ENCODE measurements at regions not wholly inside any gene's neighbourhood (a gene's known extent, or its start where the extent isn't known, plus 50 kb on each side); places are given as distances from the start of the nearest gene placed in this dataset.

DNA sequence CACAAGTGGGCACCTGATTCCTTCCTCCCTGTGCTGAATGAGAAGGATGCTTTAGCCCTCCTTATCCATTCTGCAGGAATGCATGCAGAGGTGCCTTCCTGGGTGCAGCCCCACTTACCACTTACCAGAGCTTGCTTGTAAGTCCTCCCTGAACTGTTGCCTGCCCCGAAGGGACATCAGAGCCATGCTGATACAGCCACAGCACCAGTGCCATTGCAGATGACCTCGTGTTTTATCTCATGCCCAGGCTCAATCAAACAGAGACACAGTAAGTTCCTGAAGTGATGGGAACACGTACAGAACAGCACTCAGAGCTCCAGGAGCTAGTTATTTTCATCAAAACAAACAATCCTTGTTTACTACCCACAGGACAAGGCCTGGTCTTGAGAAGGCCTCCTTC, 81.9 kb downstream of the ATP1A1 start:
- DNase-seq = no peak

DNA sequence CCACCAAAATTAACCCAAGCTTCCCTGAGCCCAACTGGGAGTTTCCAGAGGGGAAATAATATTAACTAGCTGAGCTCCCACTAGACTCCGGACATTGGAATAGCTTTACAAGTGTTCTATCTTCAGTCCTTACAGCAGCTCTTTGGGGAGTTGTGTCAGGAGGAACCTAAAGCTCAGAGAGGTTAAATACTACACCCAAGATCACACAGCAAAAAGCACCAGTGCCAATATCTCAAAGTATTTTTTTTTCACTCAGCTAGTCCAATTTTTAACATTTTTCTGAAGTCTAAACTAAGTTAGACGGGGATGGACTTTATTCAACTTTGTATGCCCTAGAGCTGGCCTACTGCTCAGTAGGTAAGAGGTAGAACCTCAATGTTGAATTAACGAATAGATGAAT, 82.5 kb downstream of the ATP1A1 start:
- no peak for DNase-seq

DNA sequence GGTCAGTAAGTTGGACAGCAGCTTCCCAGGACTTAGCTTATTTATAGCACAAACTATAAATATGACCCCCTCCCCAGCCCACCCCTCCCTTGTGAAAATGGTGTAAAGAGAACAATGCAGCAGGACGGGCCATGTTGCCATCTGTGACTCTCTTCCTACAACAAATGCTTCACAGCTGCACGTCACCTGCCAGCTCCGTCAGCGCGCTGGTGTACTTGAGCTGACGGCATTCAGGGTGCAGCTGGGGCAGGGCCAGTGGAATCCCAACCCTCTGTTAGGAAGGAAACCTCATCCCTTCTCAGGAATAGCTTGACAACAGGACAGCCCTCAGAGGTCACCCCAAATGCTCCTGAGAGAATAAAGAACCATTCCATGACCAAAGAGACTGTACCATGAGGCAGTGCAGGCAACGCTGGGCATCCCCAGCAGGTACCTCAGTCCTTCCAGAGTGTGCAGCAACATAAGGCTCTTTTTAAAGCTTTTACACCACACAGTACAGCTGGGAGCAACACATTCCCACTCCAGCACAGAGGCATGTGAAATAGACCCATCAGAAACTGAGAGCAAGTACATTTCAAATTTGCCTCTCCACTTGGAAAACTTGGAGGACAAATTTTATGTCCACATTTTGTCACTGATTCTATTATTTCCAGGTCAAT, 85.0 kb downstream of the ATP1A1 start:
- DNase-seq = peak; percentile 70

DNA sequence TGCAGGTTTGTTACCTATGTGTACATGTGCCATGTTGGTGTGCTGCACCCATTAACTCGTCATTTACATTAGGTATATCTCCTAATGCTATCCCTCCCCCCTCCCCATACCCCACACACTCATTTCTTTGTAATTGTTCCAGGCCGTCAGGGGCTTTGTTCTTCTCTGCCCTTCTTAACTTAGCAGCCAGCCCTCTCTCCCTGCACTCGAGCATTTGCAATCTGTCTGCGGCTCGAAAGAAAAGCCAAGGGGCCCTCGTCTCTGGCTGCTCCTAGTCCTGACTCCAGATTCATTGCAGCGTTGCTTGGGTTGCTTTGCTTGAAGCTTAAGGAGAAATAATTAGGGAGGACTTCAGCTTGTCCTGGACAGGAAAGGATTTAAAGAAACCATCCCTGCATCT, 85.7 kb downstream of the ATP1A1 start:
- no peak for DNase-seq

DNA sequence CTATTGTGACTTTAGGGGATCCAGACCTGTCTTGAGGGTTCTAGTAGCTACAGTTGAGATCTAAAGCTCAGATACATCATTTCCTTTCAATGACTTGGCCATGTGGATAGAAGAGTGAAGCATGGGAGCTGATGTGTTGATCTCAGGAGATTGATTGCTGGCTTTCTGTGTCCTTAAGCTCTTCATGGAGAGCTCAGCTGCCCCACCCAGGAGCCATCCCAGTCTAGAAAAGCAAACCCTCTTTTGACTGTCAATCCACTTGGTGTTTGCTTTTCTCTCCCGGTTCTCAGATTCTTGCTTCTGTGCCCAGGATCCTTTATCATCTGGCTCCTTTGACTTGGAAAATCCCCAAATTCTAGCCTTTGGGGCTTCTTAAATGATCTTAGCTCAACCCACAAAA, 87.2 kb downstream of the ATP1A1 start:
- DNase-seq = no peak

DNA sequence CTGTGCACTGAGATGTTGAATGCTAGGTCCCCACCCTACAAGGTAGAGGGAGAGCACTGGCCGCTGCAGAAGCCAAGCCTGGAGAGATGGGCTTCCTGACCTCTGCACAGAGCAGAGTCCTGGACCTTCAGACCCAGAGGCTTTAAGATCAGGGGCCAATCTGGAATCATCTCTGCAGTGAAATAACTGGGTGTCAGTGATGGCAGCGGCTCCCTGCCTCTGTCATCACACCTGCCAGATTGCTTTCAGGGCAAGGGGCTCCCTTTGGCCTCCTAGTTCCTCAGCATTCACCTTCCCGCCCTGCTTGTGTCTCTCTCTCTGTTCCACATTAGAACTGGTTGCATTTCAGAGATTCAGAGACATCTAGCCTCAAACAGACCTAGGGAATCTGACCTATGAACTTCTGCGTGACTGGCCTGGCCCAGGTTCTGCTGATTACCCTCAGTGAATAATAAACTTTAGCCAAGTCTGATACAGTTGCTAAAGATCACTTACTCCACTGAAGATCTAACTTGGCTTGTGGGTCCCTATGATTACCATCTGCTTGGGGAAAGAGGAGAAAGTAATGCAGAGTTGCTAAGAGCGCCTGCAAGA, 87.8 kb downstream of the ATP1A1 start:
- no peak for DNase-seq

DNA sequence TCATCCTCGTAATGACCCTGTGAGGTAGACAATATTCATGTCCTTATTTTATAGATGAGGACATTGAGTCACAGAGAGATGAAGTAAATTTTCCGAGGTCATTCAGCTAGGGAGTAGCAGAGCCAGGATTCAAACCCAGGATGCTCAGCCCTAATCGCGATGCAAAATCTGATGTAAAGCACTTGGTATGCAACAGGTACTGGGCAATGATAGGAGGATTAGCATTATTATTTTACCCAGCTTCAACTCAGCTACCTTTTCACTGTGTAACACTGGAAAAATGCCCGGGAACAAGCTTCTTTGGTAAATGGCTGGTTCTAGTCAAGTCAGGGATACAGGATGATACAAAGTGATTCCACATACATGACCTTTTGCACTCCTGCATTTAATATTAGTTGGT, 88.7 kb downstream of the ATP1A1 start:
- DNase-seq = no peak

DNA sequence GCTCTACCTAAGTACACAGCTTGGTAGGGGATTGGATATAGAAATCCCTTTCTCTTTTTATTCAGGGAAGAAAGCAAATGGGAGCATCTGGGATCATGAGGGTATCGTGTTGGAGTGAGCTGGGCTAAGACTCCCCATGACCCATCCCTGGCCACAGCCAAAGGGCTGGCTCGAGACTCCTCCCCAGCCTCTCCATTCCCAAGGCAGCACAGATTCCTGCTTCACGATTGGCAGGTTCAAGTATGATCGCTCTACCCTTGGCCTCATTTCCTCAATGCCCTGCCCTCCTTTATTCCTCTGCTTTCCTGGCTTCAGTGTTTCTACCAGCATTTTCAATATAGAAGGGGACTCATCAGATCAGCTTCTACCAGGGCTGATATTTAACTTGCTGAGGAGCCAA, 89.7 kb downstream of the ATP1A1 start:
- no peak for DNase-seq

DNA sequence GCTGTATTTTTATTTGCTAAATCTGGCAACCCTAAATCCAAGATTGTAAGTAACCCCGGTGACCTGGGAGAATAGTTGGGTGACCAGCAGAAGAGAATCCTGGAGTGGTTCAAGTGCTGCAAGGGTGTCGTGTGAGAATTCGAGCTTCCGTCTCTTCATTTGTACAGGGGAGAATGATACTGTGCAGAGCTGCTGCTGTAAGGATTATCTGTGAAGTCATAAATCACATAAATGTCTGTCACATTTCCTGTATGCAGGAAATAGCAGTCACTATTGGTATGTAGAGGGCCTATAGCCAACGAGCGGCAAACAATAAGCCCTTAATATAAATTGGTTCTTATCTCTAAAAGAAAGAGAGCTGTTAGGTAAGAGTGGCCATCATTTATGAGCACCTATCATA, 90.7 kb downstream of the ATP1A1 start:
- DNase-seq = no peak

Data from NCI-H2171 (cell line).